Parathyroid adenoma (tissue), 2 donors: ENCODE measurements at regions not wholly inside any gene's neighbourhood (a gene's known extent, or its start where the extent isn't known, plus 50 kb on each side); places are given as distances from the start of the nearest gene placed in this dataset.
"Not testable (repeated sequence)": the region's sequence is repeated elsewhere in the genome, so short reads cannot be mapped to it uniquely, and the experiment has no call there.

Source experiments
- H2AFZ ChIP-seq: fragments of 300-600 bp; sonication (generic); one replicate; pipeline ENCODE4 v1.7.0; 2017; ENCODE audit warnings: antibody characterized with exemption, mild to moderate bottlenecking
- H3K27ac ChIP-seq: fragments of 300-600 bp; sonication (generic); one replicate; pipeline ENCODE4 v1.7.0; 2017
- H3K27me3 ChIP-seq: fragments of 300-600 bp; sonication (generic); one replicate; pipeline ENCODE4 v1.7.0; 2017; ENCODE audit warnings: low read length; ENCODE audit not compliant: control insufficient read depth, insufficient read depth
- H3K36me3 ChIP-seq: fragments of 300-600 bp; sonication (generic); one replicate; pipeline ENCODE4 v1.7.0; 2017; ENCODE audit warnings: low read length; ENCODE audit not compliant: control insufficient read depth, insufficient read depth
- H3K4me1 ChIP-seq: fragments of 300-600 bp; sonication (generic); one replicate; pipeline ENCODE4 v1.7.0; 2017; ENCODE audit warnings: control low read depth
- H3K4me2 ChIP-seq: fragments of 300-600 bp; sonication (generic); one replicate; pipeline ENCODE4 v1.7.0; 2017; ENCODE audit warnings: low read length
- H3K4me3 ChIP-seq: fragments of 300-600 bp; sonication (generic); one replicate; pipeline ENCODE4 v1.7.0; 2017; ENCODE audit warnings: low read depth, low read length
- H3K79me2 ChIP-seq: fragments of 300-600 bp; sonication (generic); one replicate; pipeline ENCODE4 v1.7.0; 2017; ENCODE audit warnings: control low read depth
- H3K9ac ChIP-seq: fragments of 300-600 bp; sonication (generic); one replicate; pipeline ENCODE4 v1.7.0; 2017; ENCODE audit warnings: mild to moderate bottlenecking
- H3K9me3 ChIP-seq: fragments of 300-600 bp; sonication (generic); one replicate; pipeline ENCODE4 v1.7.0; 2017; ENCODE audit warnings: low read length; ENCODE audit not compliant: control insufficient read depth
- TF ChIP-seq, protein P1 (sequence below): fragments of 300-600 bp; sonication (generic); IDR thresholded peaks from one replicate; pipeline ENCODE4 v1.7.0; 2017; ENCODE audit warnings: antibody characterized with exemption, mild to moderate bottlenecking
- donor health status: primary hyperparathyroidism.

DNA sequence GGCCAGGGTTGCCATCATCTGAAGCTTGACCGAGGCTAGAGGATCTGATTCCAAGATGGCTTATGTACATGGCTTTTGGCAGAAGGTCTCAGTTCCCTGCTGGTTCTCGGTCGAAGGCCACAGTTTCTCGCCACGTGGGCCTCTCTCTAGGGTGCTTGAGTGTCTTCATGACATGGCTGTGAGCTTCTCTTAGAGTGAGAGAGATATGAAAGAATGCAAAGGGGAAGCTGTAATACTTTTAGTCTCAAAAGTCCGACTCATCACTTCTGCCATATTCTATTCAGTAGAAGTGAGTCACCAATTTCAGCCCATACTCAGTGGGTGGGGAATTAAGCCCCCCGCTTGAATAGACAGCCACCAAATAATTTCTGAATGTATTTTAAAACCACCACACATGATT, 94.2 kb downstream of the UTRN start:
- Histone ChIP-seq H3K27me3 (no peaks in the 10 kb centered on the region), H3K4me1 (peaks cover 8% of the 10 kb centered on the region), H3K9me3 (no peaks in the 10 kb centered on the region), H3K9ac (no peak overlapping the region), H2AFZ (no peak overlapping the region), H3K4me2 (no peak overlapping the region), H3K79me2 (peaks cover 67% of the 10 kb centered on the region), H3K27ac (no peak overlapping the region), H3K4me3 (no peak overlapping the region), H3K36me3 (no peaks in the 10 kb centered on the region)
- TF ChIP-seq, protein P1, sequence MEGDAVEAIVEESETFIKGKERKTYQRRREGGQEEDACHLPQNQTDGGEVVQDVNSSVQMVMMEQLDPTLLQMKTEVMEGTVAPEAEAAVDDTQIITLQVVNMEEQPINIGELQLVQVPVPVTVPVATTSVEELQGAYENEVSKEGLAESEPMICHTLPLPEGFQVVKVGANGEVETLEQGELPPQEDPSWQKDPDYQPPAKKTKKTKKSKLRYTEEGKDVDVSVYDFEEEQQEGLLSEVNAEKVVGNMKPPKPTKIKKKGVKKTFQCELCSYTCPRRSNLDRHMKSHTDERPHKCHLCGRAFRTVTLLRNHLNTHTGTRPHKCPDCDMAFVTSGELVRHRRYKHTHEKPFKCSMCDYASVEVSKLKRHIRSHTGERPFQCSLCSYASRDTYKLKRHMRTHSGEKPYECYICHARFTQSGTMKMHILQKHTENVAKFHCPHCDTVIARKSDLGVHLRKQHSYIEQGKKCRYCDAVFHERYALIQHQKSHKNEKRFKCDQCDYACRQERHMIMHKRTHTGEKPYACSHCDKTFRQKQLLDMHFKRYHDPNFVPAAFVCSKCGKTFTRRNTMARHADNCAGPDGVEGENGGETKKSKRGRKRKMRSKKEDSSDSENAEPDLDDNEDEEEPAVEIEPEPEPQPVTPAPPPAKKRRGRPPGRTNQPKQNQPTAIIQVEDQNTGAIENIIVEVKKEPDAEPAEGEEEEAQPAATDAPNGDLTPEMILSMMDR: no peak

DNA sequence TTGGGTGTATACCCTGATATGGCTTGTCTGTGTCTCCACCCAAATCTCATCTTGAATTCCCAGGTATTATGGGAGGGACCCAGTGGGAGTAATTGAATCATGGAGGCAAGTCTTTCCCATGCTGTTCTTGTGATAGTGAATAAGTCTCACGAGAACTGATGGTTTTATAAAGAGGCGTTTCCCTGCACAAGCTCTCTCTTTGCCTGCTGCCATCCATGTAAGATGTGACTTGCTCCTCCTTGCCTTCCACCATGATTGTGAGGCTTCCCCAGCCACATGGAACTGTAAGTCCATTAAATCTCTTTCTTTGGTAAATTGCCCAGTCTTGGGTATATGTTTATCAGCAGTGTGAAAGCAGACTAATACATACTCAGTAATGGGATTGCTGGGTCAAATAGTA, 96.4 kb downstream of the UTRN start:
- H3K27ac ChIP-seq, H3K4me2 ChIP-seq, H3K9ac ChIP-seq, H3K27me3 ChIP-seq, H3K4me3 ChIP-seq, H2AFZ ChIP-seq, H3K9me3 ChIP-seq, H3K4me1 ChIP-seq, H3K36me3 ChIP-seq: not testable (repeated sequence)
- peaks cover 55% of the 10 kb centered on the region for H3K79me2 ChIP-seq

DNA sequence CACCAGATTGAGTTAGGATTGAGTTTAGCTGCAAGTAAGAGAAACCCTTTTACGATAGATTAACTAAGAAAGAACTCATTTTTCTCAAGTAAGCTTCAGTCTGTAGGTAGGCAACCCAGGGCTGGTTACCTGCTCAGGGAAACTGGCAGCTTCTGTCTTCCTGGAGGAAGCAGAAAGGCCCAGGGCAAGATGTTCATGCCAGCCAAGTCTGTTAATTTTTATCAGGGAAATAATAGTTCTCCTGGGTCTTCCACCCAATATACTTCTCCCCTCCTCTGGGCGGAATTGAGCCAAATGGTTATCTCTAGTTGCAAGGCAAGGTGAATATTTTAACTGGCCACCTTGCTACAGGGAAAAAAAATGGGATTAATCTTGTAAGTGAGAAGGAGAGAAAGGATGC, 98.2 kb downstream of the UTRN start:
- Histone ChIP-seq H3K9ac (no peak overlapping the region), H3K4me3 (no peak overlapping the region), H3K9me3 (no peaks in the 10 kb centered on the region), H2AFZ (no peak overlapping the region), H3K79me2 (peaks cover 44% of the 10 kb centered on the region), H3K36me3 (no peaks in the 10 kb centered on the region), H3K27ac (no peak overlapping the region), H3K27me3 (no peaks in the 10 kb centered on the region), H3K4me2 (no peak overlapping the region), H3K4me1 (no peaks in the 10 kb centered on the region)
- TF ChIP-seq, protein P1: no peak

DNA sequence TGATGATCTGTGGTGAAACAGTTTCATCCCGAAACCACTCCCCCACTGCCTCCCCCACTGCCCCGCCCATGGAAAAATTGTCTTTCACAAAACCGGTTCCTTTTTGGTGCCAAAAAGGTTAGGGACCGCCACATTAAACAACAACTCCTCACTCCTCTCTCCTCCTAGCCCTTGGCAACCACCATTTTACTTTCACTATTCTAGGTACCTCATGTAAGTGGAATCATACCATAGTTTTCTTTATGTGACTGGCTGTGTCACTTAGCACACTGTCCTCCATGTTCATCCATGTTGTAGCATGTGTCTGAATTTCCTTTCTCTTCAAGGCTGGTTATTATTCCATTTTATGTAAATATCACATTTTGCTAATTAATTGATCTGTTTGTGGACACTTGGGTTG, 99.3 kb downstream of the UTRN start:
- Histone ChIP-seq H3K9me3 (no peaks in the 10 kb centered on the region), H3K79me2 (peaks cover 33% of the 10 kb centered on the region), H2AFZ (no peak overlapping the region), H3K4me2 (no peak overlapping the region), H3K4me3 (no peak overlapping the region), H3K36me3 (no peaks in the 10 kb centered on the region), H3K27ac (no peak overlapping the region), H3K4me1 (no peaks in the 10 kb centered on the region), H3K27me3 (no peaks in the 10 kb centered on the region), H3K9ac (no peak overlapping the region)
- TF ChIP-seq, protein P1: no peak

DNA sequence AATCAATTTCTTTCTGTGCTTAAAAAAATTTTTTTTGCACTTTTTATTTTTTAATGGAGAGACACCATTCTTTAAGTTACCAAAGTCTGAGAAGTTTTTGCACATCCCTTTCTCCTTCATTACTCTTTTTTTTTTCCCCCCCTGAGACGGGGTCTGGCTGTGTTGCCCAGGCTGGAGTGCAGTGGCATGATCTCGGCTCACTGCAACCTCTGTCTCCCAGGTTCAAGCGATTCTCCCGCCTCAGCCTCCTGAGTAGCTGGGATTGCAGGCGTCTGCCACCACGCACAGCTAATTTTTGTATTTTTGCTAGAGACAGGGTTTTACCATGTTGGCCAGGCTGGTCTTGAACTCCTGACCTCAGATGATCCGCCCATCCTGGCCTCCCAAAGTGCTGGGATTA, 104.3 kb downstream of the UTRN start:
- not testable (repeated sequence) for H3K9ac ChIP-seq, H2AFZ ChIP-seq, H3K9me3 ChIP-seq, H3K27me3 ChIP-seq, H3K27ac ChIP-seq, H3K36me3 ChIP-seq, H3K4me2 ChIP-seq, H3K4me1 ChIP-seq, H3K4me3 ChIP-seq
- H3K79me2 ChIP-seq: peaks cover 18% of the 10 kb centered on the region

DNA sequence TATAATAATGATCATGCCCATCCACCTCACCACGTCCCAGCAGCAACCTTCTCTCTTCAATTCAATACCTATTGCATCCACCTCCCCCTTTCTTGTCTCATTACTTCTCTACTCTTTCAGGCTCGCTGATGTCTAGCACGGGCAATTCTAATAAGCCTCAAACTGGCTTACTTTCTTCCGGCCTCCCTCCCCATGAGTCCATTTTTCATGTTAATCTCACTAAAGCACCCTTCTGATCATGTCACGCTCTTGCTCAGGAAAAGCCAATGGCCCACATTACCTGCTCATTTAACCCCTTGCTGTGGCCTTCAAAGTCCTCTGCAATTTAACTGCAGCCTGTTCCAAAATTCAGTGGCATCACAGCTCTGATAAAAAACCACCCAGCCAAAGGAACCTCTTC, 105.1 kb downstream of the UTRN start:
- no peaks in the 10 kb centered on the region for H3K9me3 ChIP-seq
- H3K4me1 ChIP-seq: no peaks in the 10 kb centered on the region
- H3K27ac ChIP-seq: no peak overlapping the region

More for the DNA sequence above, 105.1 kb downstream of the UTRN start:
- Histone ChIP-seq H3K4me2 (no peak overlapping the region), H3K9ac (no peak overlapping the region), H3K79me2 (peaks cover 18% of the 10 kb centered on the region), H3K4me3 (no peak overlapping the region), H3K36me3 (no peaks in the 10 kb centered on the region), H2AFZ (no peak overlapping the region), H3K27me3 (no peaks in the 10 kb centered on the region)
- TF ChIP-seq, protein P1: no peak
